NAMALWA (cell line): ENCODE measurements at regions not wholly inside any gene's neighbourhood (a gene's known extent, or its start where the extent isn't known, plus 50 kb on each side); places are given as distances from the start of the nearest gene placed in this dataset.

ENCODE experiments used
- DNase-seq: peaks from one replicate; pipeline ENCODE4 v3.0.0-alpha.2; 2015; ENCODE audit warnings: low spot score

DNA sequence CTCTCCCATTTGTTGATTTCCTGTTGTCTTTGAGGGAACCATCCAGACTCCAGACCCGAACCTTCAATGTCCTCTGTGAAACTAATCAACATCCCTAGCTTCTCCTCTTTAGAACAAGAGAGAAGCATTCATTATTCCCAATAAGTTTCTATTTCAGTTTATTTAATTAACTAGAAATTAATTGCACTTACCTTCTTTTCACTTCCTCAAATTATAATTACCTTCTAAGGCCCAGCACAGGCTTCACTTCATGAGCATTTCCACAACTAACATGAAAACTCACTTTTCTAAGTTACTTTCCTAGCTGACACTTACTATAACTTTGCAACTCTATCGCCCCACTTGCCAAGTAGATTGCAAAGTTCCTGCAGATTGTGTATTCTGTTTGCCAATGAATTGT, 71.6 kb upstream of the HTR2A start:
- DNase-seq = no peak

- no peak for DNase-seq
Observed at GRCh38 chr13:46964789-46965527, 68.1 kb upstream of the HTR2A start.

DNA sequence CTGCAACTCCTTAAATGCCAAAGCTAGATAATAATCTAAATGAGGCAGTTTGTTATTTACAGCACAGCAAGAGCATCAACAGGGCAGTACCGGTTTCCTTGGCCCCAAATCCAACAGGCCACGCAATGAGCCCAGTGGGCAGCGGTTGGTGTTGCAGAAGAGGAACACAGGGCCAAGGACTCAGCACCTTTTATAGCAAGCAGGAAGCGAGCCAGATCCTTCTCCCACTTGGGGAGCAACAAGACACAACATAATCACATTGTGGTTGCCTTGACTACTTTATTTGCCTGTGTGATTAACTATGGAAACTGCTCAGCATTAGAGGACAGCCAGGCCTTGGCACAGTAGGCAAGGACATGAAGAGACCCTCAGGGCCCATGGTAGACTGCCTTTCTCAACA, 67.1 kb upstream of the HTR2A start:
- DNase-seq = no peak

DNA sequence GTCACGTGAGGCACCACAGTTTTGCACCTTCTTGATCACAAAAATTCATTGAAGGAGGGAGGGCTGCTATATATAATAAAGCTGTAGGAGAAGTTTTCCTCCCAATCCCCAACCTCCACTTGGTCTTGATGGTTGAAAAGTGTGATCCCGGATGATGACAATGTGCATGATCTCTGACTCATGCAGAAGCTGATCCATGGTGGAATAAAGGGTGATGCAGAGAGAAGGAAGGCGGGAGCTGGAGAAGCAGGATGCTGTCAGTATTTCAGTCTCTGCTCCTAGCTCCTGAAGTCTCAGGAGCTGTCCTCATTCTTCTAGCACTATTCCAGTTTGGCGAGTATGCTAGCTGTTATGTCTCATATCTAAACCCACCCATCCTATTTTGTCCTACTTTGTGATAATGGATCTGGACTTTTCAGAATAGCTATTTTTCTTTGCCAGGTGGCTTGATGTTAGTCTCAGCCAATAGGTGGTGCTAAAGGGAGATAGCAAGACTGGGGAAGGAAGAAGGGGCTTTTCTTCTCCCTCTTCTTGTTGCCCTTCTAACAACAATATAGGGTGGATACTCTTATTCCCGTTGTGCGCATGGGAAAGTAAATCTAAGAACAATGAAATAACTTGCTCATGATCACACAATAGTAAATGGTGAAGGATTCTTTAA, 65.6 kb upstream of the HTR2A start:
- peak; percentile 30 for DNase-seq

DNA sequence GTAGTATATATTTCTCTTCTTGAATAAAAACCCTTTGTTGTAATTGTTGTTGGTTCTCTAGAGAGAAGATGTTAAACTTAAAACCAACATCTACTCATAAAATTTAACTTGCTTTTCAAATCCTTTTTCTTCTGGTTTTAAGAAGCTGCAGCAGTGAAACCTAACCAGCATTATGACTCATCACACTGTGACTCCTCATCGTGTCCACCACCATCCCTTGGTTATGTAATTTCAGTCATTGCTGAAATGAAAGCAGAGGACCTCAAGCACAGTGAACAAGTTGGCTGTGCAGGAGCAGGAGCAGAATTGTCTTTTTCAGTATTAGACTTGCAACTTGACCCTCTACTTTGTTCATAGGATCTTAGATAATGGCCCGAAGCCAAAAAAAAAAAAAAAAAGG, 64.9 kb upstream of the HTR2A start:
- no peak for DNase-seq

DNA sequence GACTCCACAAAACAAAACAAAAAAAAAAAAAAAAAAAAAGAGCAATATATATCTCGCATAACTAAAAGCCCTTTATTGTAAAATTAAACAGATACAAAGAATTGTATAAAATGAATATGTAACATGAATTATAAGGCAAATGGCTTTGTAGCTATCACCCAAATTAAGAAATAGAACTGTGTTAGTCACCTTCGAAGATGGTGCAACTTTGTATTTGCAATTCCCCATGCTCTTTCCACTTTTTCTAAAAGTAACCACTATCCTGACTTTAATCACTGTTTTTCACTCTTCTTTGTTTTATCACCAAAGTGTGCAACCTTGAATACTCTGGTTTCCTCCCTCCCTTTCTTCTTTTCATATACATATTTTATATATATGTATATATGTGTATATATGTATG, 57.1 kb upstream of the HTR2A start:
- no peak for DNase-seq

DNA sequence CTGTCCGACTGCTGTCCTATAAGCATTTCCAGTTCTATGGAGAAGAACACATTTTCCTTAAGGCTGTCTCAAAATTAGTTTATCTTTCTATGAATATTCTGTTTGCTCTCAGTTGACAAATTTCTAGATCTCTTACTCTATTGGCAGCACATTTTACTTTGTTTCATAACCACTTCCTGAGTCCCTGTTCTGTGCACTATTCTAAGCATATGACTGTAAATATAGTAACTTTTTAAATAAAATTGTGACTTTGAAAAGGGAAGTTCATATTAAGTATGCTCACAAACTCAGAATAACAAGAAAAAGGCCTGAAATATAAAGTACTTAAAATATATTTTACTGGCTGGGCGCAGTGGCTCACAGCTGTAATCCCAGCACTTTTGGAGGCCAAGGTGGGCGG, 56.5 kb upstream of the HTR2A start:
- no peak for DNase-seq

DNA sequence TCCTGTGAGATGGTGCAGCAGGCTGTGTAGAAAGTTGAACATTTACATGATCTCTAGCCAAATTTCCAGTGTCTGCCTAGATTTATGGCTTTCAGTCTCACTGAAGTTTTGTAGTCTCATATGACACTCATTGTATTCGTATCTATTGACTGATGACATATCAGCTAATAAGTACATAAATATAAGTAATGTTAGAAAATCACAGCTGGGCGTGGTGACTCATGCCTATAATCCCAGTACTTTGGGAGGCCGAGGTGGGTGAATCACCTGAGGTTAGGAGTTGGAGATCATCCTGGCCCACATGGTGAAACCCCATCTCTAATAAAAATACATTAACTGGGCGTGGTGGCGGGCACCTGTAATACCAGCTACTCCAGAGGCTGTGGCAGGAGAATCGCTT, 54.7 kb upstream of the HTR2A start:
- DNase-seq = no peak

GRCh38 chr13:46949211-46949610, 52.4 kb upstream of the HTR2A start:
- DNase-seq = no peak

DNA sequence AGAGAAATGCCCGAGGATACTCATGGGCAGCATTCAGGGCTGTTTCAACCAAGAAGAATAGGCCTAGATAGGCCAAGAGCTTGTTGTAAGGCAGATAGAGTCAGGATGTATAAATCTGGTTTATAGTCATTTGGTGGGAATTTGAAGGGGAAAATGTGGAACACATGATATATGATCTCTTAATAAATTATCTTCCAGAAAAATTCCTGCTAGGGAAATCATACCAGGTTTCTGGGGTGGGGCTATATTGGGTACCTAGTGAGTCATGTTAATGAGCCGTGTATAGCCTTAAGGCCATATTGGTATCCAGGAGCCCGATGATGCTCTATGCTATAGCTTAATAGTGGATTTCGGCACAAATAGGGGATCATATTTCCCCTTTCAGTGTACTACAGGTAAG, 51.5 kb upstream of the HTR2A start:
- no peak for DNase-seq

DNA sequence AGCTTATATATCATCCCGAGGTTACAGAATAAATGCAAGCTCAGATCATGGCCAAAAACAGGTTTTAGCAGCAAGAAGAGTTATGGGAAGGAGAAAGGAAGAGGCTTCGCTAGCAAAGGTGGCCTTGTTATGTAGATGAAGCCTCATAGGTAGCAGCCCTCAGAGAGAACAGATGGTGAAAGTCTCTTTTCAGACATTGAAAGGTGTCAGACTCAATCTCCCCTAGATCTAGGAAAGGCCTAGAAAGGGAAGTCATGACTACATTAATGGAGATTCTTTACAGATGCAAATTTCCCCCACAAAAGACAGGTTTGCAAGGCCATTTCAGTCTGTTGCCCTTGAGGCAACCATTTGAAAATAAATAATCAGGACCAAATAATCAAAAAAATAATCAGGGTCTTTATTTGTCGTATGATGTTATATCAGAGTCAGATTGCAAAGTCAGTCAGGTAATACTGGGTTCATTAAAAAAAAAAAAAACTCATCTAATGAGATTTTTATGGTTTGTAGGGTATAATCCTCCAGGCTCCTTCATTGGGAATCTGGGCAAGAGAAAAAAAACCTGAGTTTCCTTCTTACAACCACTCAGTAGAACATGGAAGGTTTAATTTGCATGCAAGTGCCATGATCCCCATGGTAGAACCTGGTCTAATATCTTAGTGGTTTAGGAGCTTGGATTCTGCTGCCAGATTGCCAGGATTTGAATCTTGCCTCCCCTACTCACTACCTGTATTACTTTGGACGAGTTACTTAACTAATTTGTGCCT, 50.8 kb upstream of the HTR2A start:
- DNase-seq = no peak
